HG03469 (cell line): ENCODE measurements at regions not wholly inside any gene's neighbourhood (a gene's known extent, or its start where the extent isn't known, plus 50 kb on each side); places are given as distances from the start of the nearest gene placed in this dataset.
A peak's percentile ranks its signal among the peaks of the same experiment; 100 is the strongest.

ENCODE experiments used
- ATAC-seq: cut with Tn5 transposase; IDR thresholded peaks from one replicate; pipeline ENCODE4 v1.9.1; 2021; ENCODE audit warnings: mild to moderate bottlenecking, moderate library complexity, moderate number of reproducible peaks; ENCODE audit not compliant: unreplicated experiment

DNA sequence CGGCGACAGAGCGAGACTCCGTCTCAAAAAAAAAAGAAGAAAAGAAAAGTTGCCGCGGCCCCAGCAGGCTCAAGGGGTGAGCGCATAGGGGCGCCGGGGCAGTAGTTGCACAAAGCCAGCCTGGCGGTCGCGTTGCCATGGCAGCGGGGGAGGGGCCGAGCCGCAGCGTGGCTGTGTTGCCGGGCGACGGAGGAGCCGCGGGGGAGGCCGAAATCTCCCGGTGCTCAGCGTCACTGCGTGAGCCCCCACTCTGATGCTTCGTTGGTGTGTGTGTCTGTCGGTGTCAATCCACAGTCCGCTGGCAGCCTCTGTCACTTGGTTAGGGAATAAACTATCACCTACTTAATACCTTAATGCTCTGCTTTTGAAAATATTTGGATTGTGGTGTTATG is 82.9 kb upstream of the C1QTNF9B start:
- peak; percentile 82 for ATAC-seq

DNA sequence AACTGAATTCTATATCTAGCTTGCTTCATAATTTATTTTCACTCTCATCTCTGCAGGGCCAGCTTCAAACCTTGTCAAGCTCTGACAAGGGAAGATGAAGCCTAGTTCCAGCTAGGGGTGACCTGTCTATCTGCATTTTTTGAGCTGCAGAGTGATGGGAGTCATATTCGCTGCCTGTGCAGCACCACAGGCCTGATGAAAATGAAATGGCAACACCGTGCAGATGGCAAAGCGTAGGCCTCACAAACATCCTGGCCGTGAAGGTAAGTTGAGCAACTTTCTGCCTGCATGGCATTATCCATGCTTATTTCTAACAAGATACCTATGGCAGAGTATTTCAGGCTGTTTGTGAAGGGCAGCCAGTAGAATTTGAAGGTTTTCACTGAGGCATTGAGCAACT is 86.4 kb upstream of the C1QTNF9B start:
- no peak for ATAC-seq

DNA sequence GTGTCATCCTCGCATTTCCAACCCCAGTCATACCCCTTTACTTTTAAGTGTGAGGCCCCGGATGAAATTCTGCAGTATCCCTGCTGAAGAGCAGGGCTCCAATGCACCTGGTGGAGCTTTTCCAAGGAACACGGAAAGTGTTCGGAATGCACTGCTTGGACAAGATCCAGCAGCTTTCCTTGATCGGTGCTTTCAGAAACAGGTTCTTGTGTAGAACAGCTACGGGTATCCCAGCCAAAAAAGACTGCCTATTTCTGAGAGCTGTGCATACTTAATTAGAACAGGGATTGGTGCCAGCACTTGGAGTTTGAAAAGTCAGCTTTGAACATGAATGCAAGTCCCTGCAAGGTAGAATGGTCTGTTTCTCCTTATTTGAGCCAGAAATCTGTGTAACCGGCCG is 87.2 kb upstream of the C1QTNF9B start:
- no peak for ATAC-seq

- no peak for ATAC-seq
Observed at GRCh38 chr13:23985060-23985459, 87.8 kb upstream of the C1QTNF9B start.

DNA sequence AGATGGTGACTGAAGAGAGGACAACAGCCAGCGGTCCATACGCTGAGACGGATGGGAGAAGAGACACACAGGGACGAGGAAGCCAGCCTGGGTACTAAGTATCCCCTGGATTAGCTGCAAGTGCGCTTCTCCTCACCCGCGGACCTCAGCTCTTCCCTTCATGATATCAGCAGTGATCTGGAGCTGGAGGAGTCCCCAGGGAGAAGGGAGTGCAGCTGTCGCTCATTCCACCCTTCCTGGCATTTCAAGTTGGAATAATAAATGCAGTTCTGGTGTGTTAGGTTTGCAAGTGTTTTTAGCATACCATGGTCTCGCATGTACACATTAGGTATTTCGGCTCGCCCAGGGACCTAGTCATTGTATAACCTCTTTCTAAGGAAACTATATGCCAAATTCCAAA is 88.5 kb upstream of the C1QTNF9B start:
- ATAC-seq: no peak

DNA sequence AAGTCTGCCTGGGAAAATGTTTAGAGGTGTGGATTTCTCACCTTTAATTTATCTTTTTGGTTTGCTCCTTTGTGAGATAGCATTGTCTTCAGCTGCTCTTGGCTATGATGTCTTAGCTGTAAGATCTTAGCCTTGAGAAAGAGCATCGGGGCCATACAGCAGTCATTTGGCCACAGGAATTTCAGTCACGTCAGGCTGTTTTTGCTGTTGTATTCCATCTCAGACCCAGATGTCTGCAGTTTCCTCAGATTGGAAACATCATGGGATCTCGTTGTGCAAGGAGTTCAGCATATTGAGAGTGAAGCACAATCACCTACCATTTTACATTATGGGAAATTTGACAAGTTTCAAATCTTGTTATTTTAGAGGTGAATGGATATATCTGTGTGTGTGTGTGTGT is 89.3 kb upstream of the C1QTNF9B start:
- no peak for ATAC-seq

DNA sequence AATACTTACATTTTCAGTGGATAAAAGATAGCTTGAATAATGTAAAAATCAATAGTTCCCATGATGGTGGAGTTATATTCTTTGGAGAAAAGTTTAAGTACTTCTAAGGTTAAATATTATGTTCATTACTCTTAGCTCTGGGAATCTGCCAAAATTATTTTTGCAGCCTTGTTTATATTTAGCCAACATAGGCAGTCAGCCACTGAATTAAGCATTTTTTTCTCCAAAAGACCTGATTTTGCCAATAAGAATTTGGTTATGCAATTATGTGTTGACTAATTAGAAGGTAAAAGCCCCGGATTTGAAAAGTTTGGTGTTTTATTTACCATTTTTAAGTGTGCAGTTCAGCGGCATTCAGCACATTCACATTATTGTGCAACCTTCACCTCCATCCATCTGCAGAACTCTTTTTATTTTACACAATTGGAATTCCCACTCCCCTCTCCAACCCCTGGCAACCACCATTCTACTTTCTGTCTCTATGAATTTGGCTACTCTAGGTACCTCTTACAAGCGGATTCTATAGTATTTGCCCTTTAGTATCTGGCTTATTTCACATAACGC is 90.1 kb upstream of the C1QTNF9B start:
- no peak for ATAC-seq

GRCh38 chr13:23988546-23989122 is 91.3 kb upstream of the C1QTNF9B start:
- ATAC-seq: no peak

GRCh38 chr13:23990455-23990854 is 93.2 kb upstream of the C1QTNF9B start:
- ATAC-seq: no peak

DNA sequence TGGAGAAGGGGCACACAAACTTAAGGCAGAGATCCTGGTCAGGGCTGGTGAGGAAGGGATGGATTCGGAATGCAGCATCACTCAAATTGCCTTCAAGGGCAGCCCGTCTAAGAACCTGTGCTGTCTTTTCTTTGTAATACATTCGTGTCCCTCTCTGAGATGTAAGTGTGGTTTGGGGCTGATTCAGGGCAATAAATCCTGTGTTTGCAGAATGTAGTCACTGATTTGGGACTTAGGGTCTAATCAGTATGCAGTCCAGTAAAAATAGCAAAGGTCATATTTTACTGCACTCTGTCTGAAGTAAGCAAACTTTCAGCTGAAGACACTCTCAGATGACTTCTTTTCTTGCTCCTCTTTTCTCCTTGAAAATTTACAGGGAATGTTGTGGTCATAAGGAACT is 93.8 kb upstream of the C1QTNF9B start:
- no peak for ATAC-seq

DNA sequence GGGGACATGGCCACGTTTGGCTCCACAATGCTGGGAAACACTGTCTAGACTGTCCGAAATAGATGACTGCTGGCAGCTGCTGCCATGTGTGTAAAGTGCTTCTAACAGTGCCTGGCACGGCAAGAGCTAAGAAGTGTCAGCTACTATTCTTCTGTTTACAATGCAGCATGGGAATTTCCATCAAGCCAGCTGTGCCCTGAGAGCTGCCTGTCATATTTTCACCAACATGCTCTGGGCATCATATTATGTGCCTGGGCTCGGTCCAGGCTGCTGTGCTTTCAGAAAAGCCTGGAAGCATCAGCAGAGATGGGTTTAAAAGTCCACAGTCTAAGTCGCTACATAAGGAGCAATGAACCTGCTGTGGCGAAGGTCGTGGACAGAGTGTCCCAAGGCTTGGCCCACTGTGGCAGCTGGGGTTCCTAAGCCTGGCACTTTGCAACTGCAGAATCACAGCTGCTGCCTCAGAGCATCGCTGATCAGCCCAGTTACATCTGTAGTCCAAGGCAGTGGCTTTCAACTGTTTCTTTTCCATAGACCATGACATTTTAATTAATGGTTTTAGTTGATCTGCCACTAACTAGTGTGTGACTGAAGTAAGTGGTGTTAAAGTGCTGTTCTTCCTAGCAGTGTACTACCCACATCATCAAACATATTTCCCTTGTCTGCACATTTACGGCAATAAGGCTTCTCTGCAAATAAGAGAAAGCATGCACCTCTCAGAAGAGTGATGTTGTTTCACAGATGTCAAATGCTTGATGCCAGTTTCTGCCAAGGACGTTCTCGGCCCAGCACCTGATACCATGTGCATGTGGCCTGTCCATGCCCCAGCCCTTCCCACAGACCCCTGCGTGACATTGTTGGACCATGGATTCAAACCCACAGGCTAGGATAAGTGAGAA is 95.7 kb upstream of the C1QTNF9B start:
- ATAC-seq: no peak

DNA sequence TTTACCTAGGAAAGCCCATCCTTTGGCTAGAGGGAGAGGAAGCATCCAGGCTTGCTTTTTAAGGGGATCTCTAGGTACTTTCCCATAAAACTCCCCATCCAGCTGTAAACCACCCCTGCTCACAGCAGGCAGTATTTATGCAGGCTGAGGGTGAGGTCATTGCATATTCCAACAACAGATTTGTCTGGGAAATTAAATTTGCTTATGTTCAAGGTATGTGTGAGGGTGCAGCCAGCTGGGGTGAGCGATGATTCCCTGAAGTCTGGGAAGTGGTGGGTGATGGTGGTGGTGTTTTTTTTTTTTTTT is 96.3 kb upstream of the C1QTNF9B start:
- no peak for ATAC-seq

GRCh38 chr13:23995283-23996073 is 98.2 kb upstream of the C1QTNF9B start:
- ATAC-seq: no peak

DNA sequence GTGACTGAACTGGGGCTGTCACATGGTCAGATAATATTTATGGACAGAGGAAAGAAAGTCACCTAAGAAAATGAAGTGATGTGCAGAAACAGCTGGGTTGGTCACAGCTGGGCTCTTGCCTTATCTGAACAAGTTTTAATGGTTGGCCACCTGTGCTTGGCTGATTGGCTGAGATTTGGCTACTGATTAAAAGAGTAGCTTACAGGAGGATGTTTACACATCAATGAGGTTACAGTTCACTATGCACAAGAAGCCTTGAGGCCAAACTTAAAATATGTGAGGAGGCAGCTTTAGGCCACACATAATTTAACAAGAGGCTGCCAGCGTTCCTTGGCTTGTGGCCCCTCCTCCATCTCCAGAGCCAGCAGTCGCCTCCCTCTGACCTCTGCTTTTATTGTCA is 99.2 kb upstream of the C1QTNF9B start:
- ATAC-seq: no peak

DNA sequence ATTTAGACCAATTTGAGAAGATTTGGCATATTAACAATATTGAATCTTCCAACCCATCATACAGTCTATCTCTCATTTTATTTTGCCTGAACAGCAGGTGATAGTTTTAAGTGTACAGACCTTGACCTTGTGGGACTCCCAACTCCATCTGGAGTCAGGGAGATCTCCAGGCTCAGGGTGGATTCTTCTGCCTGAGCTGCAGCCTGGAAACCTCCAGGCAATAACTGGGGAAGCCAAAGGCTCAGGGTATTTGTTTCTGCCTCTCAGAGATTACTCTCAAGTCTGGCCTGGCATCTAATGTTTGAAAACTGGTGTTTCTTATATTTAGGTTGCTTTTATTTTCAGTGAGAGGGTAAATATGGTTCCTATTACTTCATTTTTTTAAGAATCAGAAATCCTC is 102.1 kb upstream of the C1QTNF9B start:
- ATAC-seq: no peak

GRCh38 chr13:24002206-24002815 is 105.0 kb upstream of the C1QTNF9B start:
- no peak for ATAC-seq

GRCh38 chr13:24004142-24004899 is 107.0 kb upstream of the C1QTNF9B start:
- ATAC-seq: no peak

DNA sequence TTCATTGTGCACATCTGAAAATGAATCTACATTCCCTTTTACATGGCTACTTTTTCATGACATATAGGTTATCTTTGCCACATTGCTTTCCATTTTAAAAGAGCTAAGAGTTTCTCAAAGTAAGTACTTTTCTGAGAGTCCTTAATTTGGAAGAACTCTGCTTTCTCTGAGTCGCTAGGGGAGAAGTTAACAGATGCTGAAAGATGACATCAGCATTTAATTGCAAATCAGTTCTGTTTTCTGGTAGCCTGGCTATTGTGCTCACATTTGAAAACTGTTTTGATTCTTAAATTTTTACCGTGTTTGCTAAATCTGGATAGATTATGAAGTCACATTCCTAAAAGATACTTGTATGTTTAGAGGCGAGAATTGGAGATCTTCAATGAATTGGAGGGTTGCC is 107.7 kb upstream of the C1QTNF9B start:
- ATAC-seq: no peak

DNA sequence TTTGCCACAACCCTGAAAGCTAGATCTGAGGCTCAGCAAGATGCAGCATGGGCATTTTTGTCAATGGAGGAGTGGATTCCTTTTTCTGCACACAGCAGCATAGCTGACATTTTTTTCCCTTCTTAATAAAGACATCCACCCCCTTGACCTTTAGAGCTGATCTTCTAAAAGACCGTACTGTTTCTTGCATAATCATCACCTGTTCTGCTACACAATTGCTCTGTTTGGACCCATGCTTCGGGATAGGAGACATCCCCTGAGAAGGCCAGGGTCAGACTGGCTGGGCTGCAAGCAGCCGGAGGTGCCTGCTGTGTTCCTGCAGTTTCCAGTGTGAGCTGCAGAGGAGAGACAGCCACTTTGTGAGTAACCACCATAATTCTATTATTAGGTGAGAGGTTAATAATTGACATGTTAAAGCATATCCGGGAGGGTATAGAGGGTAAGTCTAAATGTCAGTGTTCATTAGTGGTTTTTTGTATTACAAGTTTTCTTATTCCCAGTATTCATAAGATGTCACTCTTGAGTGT is 108.5 kb upstream of the C1QTNF9B start:
- ATAC-seq: no peak

GRCh38 chr13:24006520-24007248 is 109.4 kb upstream of the C1QTNF9B start:
- ATAC-seq: no peak
